Lower lobe of right lung (tissue), 2 donors: ENCODE measurements at regions not wholly inside any gene's neighbourhood (a gene's known extent, or its start where the extent isn't known, plus 50 kb on each side); places are given as distances from the start of the nearest gene placed in this dataset.

Experiments
- ATAC-seq, 2 donors: fragments of 200-7000 bp; cut with Tn5 transposase; one replicate each; pipeline ENCODE4 v1.9.1; 2020 to 2022; ENCODE audit warnings: mild to moderate bottlenecking in 2 of 2, moderate library complexity in 2 of 2
- DNase-seq: peaks from one replicate; pipeline ENCODE4 v3.0.0-alpha.2; 2020
- H3K27ac ChIP-seq: fragments of 200-600 bp; one replicate; pipeline ENCODE4 v1.8.0; 2022
- H3K27me3 ChIP-seq: fragments of 200-600 bp; one replicate; pipeline ENCODE4 v1.8.0; 2022; ENCODE audit warnings: low read depth
- H3K36me3 ChIP-seq: fragments of 200-600 bp; one replicate; pipeline ENCODE4 v1.8.0; 2022; ENCODE audit warnings: mild to moderate bottlenecking
- H3K4me1 ChIP-seq: fragments of 200-600 bp; one replicate; pipeline ENCODE4 v1.8.0; 2022
- H3K4me3 ChIP-seq: fragments of 200-600 bp; one replicate; pipeline ENCODE4 v1.8.0; 2022; ENCODE audit warnings: mild to moderate bottlenecking
- H3K9me3 ChIP-seq: fragments of 200-600 bp; one replicate; pipeline ENCODE4 v1.8.0; 2022
- intact Hi-C: fragments of 100-400 bp; cut with DNase I; formaldehyde crosslinking; loops from one replicate; pipeline ENCODE4 v1.11.0; 2022
- TF ChIP-seq, protein P1 (sequence below): fragments of 200-600 bp; IDR thresholded peaks from one replicate; pipeline ENCODE4 v1.8.0; 2022; ENCODE audit warnings: antibody characterized with exemption, mild to moderate bottlenecking
- donor health status: DM: no; HTN: yes; CAD: no; lungs with severe emphysema.

DNA sequence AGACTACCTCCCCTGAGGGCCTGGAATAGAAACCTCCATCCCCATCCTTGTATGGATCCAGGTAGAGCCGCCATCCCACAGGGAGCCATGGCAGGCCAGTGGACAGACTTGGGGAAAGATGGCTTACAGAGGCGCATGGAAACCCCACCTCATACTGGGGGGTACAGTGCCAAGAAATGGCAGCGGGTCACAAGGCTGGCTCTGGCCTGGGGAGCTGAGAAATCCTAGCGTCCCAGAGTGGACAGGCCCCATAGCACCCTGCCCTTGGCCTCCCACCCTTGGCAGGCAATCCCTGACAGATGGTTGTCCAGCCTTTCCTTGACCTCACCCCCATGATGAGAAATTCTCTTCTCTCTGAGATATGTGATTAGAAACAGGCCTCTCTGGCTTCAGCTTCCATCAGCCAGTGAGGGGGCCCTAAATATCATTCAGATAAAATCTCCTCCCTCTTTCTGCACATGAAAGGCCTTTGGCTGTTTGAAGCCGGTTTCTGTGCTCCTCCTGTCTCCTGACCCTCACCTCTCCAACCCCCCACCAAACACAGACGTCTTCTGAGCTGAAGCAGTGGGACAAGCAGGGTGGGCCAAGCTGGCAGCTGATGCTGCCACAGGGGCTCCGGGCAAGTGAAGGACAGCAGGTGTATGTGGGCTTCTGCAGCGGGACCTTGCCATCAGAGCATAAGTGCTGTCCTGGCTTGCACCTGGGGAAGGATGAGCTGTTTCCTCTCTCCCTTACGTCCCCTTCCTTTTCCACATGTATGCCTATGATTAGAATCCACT is 204.4 kb upstream of the MAMLD1 start:
- no peak for DNase-seq
- TF ChIP-seq, protein P1, sequence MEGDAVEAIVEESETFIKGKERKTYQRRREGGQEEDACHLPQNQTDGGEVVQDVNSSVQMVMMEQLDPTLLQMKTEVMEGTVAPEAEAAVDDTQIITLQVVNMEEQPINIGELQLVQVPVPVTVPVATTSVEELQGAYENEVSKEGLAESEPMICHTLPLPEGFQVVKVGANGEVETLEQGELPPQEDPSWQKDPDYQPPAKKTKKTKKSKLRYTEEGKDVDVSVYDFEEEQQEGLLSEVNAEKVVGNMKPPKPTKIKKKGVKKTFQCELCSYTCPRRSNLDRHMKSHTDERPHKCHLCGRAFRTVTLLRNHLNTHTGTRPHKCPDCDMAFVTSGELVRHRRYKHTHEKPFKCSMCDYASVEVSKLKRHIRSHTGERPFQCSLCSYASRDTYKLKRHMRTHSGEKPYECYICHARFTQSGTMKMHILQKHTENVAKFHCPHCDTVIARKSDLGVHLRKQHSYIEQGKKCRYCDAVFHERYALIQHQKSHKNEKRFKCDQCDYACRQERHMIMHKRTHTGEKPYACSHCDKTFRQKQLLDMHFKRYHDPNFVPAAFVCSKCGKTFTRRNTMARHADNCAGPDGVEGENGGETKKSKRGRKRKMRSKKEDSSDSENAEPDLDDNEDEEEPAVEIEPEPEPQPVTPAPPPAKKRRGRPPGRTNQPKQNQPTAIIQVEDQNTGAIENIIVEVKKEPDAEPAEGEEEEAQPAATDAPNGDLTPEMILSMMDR: no peak
- H3K27me3 ChIP-seq: no peaks in the 10 kb centered on the region
- no peak overlapping the region for H3K4me3 ChIP-seq
- no peaks in the 10 kb centered on the region for H3K9me3 ChIP-seq
- intact Hi-C loops: no loop called here
- H3K27ac ChIP-seq: no peak overlapping the region
- no peak for ATAC-seq
- H3K36me3 ChIP-seq: no peaks in the 10 kb centered on the region
- H3K4me1 ChIP-seq: no peaks in the 10 kb centered on the region

DNA sequence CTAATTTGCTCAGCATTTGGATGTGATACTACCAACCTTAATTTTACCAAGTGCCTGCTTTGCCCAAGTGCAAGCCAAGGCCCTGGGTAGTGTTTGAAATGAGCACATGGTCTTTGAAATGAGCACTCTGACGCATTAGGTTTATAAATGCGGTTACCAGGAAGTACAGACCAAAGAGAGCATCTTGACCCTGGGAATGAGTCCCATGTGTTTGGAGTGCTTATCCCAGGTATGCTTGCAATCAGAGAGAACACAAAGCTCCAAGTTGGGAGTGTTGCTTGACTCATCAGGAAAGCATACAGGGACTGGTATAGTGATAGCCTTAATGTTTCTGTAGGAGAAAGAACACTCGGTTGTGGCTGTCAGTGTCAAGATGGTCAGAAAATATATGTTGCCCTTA is 203.6 kb upstream of the MAMLD1 start:
- ATAC-seq (peak; percentile 32 to 35), DNase-seq (no peak)
- TF ChIP-seq, protein P1: no peak
- Histone ChIP-seq H3K4me3 (no peak overlapping the region), H3K36me3 (no peaks in the 10 kb centered on the region), H3K9me3 (no peaks in the 10 kb centered on the region), H3K27me3 (no peaks in the 10 kb centered on the region), H3K27ac (no peak overlapping the region), H3K4me1 (no peaks in the 10 kb centered on the region)
- intact Hi-C loops: no loop called here

DNA sequence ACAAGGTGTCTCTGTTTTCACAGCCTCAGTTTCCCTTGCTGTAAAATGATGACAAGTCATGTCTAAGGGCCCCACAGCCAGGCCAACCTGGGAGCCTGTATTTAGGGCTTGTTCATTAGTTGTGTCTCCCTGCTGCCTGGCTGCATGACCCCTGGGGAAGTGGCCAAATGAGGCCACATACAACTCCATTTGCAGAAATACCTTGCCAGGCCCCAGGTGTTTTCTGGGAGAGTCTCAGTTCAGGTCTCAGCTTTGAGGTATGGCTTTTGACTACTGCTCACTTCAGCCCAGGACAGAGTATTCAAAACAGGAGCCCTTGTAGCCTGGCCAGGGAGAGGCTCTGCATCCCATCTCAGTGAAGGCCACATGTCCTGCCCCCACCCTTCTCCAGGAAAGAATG is 202.5 kb upstream of the MAMLD1 start:
- intact Hi-C loops: no loop called here
- DNase-seq: no peak
- TF ChIP-seq, protein P1: no peak
- Histone ChIP-seq H3K36me3 (no peaks in the 10 kb centered on the region), H3K9me3 (no peaks in the 10 kb centered on the region), H3K4me3 (no peak overlapping the region), H3K27me3 (no peaks in the 10 kb centered on the region), H3K27ac (no peak overlapping the region), H3K4me1 (no peaks in the 10 kb centered on the region)
- no peak for ATAC-seq

DNA sequence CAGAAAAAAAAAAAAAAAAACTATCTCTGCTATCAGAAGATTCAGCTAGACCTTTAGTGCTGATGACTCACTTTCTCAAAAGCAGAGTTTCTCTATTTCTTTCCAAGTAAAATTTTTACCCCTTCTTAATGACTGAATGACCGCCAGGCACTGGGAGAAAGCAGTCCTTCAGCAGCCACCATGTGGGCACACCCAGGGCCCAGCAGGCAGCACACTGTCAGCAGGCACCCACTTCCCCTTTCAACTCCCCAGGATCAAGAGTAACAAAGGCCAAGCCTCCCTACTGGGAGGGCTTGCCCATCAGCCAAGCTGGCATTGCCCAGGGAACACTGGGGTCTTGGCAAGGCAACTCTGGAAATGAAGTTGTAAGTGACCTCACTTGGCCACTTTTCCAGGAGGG is 201.9 kb upstream of the MAMLD1 start:
- DNase-seq: no peak
- Histone ChIP-seq H3K27ac (no peak overlapping the region), H3K9me3 (no peaks in the 10 kb centered on the region), H3K4me3 (no peak overlapping the region), H3K36me3 (no peaks in the 10 kb centered on the region), H3K27me3 (no peaks in the 10 kb centered on the region), H3K4me1 (no peaks in the 10 kb centered on the region)
- intact Hi-C loops: no loop called here
- TF ChIP-seq, protein P1: no peak
- ATAC-seq: no peak

DNA sequence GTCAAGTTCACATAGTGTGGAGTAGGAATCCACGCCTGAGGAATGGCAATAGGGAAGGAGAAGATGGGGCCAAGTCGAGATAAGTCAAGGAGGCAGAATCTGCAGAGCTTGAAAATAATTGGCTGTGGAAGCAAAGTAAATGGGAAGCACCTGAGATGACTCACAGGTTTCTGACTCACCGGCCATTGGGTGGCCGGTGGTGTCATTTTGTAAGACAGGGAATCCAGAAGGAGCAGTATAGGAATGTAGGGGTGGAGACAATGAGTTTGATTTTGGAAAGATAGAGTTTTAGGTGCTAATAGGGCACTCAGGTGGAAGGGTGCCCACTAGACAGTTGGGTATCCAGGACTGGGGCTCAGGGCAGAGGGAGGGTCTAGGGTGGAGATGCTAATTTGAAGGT is 201.0 kb upstream of the MAMLD1 start:
- intact Hi-C loops: no loop called here
- Histone ChIP-seq H3K27ac (no peak overlapping the region), H3K27me3 (no peaks in the 10 kb centered on the region), H3K9me3 (no peaks in the 10 kb centered on the region), H3K36me3 (no peaks in the 10 kb centered on the region), H3K4me1 (no peaks in the 10 kb centered on the region), H3K4me3 (no peak overlapping the region)
- DNase-seq: no peak
- ATAC-seq: no peak
- TF ChIP-seq, protein P1: no peak
